ENCODE measurements at regions not wholly inside any gene's neighbourhood (a gene's known extent, or its start where the extent isn't known, plus 50 kb on each side); places are given as distances from the start of the nearest gene placed in this dataset.

DNA sequence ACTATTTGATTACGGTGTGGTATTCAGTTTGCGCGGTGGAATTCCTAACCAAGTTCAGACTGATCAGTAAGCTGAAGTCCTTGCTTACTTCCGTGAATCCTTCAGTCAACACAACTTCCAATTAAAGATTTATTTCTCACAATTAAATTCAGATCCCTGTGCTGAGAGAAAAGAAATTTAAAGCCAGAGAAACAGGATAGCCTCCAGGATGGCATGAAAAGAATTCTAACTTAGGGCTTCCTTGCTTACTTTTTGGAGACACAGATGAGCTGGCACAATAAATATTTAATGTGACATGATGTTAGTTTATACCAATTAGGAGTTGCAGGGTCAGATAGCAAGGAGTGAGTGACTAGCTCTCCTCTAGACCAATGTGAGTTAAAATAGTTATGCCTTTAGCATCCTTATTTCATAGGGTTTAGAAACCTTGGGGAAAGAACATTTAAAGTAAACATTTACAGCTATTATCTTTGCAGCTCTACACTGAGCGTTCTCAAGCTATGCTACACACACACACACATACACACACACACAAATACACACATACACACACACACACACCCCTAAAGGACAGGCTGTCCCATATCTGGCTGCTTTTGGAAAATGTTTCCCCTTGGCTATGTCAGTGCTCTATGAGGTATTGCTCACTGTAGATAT, 151.0 kb downstream of the TRIB2 start:
- no peaks in the 10 kb centered on the region for H3K4me1 ChIP-seq (ENCODE audit: insufficient read depth, low read length)
- TF ChIP-seq, protein P1, sequence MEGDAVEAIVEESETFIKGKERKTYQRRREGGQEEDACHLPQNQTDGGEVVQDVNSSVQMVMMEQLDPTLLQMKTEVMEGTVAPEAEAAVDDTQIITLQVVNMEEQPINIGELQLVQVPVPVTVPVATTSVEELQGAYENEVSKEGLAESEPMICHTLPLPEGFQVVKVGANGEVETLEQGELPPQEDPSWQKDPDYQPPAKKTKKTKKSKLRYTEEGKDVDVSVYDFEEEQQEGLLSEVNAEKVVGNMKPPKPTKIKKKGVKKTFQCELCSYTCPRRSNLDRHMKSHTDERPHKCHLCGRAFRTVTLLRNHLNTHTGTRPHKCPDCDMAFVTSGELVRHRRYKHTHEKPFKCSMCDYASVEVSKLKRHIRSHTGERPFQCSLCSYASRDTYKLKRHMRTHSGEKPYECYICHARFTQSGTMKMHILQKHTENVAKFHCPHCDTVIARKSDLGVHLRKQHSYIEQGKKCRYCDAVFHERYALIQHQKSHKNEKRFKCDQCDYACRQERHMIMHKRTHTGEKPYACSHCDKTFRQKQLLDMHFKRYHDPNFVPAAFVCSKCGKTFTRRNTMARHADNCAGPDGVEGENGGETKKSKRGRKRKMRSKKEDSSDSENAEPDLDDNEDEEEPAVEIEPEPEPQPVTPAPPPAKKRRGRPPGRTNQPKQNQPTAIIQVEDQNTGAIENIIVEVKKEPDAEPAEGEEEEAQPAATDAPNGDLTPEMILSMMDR (IDR thresholded peaks at IDR 0.05; ENCODE audit: extremely low read depth, low read depth, low read length) = no peak

DNA sequence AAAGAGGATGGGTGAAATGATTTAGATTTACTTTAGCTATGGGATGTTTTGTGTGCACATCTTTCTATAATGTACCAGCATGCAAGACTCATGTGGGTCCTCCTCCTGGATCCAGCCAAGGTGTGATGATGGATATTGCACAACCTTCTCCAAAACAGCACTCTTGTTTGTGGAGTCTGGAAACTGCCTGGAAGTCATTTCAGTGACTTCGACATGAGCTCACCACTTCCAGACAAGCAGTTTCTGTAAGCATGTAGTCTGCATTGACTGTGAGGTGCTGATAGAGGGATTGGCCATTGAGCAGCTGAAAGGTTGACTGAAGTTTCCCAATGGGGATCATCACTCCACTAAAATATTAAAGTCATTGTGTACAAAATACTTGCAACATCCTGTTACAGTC, 154.0 kb downstream of the TRIB2 start:
- no peak overlapping the region for H3K27ac ChIP-seq (ENCODE audit: low read depth, low read length)
- no peak for DNase-seq (ENCODE audit: insufficient read length, low spot score, missing footprints)
- no peaks in the 10 kb centered on the region for H3K4me1 ChIP-seq (ENCODE audit: insufficient read depth, low read length)
- TF ChIP-seq, protein P1 (IDR thresholded peaks at IDR 0.05; ENCODE audit: extremely low read depth, low read depth, low read length) = no peak
- H2AFZ ChIP-seq (ENCODE audit: low read length) = no peak overlapping the region
- no peaks in the 10 kb centered on the region for H3K36me3 ChIP-seq (ENCODE audit: insufficient read depth, low read length)
- no peaks in the 10 kb centered on the region for H3K9me3 ChIP-seq (ENCODE audit: low read depth, low read length)
- no peak overlapping the region for H3K4me3 ChIP-seq (ENCODE audit: insufficient read depth, low read length)
- H4K20me1 ChIP-seq (ENCODE audit: insufficient read depth, low read length) = no peaks in the 10 kb centered on the region
- no peak overlapping the region for H3K4me2 ChIP-seq (ENCODE audit: insufficient read depth, low read length)
- no peaks in the 10 kb centered on the region for H3K79me2 ChIP-seq (ENCODE audit: insufficient read depth, low read length)
- no peaks in the 10 kb centered on the region for H3K27me3 ChIP-seq (ENCODE audit: insufficient read depth, low read length)

More for the DNA sequence above, 151.0 kb downstream of the TRIB2 start:
- H3K4me2 ChIP-seq (ENCODE audit: insufficient read depth, low read length) = no peak overlapping the region
- no peak overlapping the region for H3K4me3 ChIP-seq (ENCODE audit: insufficient read depth, low read length)
- H3K36me3 ChIP-seq (ENCODE audit: insufficient read depth, low read length) = no peaks in the 10 kb centered on the region
- no peaks in the 10 kb centered on the region for H3K27me3 ChIP-seq (ENCODE audit: insufficient read depth, low read length)
- no peaks in the 10 kb centered on the region for H4K20me1 ChIP-seq (ENCODE audit: insufficient read depth, low read length)
- DNase-seq (ENCODE audit: insufficient read length, low spot score, missing footprints) = no peak
- H2AFZ ChIP-seq (ENCODE audit: low read length) = peak overlapping the region; percentile 38
- peaks cover 5% of the 10 kb centered on the region for H3K9me3 ChIP-seq (ENCODE audit: low read depth, low read length)
- H3K27ac ChIP-seq (ENCODE audit: low read depth, low read length) = no peak overlapping the region
- H3K79me2 ChIP-seq (ENCODE audit: insufficient read depth, low read length) = no peaks in the 10 kb centered on the region

DNA sequence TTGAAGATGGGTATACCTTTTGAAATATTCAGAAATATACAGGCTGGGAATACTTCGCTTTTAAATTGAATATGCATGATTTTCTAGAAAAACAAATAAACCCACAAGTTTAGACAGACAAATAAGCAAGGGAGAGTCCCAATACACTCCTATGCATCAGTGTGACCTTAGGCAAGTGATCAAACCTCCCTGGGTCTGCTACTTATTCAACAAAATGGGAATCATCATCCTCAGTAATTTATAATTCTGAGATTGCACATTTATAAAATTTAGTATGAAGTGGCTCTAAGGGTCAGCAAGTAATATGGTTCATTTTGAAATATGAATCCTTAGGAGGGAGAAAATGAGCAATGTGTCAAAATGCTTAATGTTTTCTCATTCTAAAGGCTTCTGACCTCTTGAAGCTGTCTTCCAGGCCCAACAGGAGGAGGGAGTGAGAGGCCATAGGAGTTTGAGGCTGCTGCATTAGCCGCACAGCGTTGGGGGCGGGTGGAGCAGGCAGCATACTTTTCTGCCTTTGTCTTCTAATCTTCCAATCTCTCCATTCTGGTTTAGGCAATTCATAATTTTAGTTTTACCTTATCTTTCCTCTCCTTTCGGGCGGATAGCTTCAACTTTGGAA, 155.1 kb downstream of the TRIB2 start:
- Histone ChIP-seq H3K4me1 (ENCODE audit: insufficient read depth, low read length) (no peaks in the 10 kb centered on the region), H3K4me2 (ENCODE audit: insufficient read depth, low read length) (no peak overlapping the region), H3K4me3 (ENCODE audit: insufficient read depth, low read length) (no peak overlapping the region), H3K27me3 (ENCODE audit: insufficient read depth, low read length) (no peaks in the 10 kb centered on the region), H3K27ac (ENCODE audit: low read depth, low read length) (no peak overlapping the region), H4K20me1 (ENCODE audit: insufficient read depth, low read length) (no peaks in the 10 kb centered on the region), H3K9me3 (ENCODE audit: low read depth, low read length) (no peaks in the 10 kb centered on the region), H3K36me3 (ENCODE audit: insufficient read depth, low read length) (no peaks in the 10 kb centered on the region), H2AFZ (ENCODE audit: low read length) (no peak overlapping the region), H3K79me2 (ENCODE audit: insufficient read depth, low read length) (no peaks in the 10 kb centered on the region)
- TF ChIP-seq, protein P1 (IDR thresholded peaks at IDR 0.05; ENCODE audit: extremely low read depth, low read depth, low read length) = no peak
- no peak for DNase-seq (ENCODE audit: insufficient read length, low spot score, missing footprints)

DNA sequence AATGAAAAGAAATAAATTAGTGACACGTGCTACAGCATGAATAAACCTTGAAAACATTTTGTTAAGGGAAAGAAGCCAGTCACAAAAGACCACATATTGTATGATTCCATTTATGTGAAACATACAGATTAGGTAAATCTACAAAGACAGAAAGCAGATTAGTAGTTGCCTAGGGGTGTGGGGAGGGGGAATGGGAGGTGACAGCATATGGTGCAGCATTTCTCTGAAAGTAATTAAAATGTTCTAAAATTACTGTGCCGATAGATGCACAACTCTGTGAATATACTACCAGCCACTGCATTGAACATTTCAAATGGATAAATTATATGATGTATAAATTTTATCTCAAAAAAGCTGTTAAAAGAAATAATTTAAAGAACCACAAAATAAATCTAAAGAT, 161.0 kb downstream of the TRIB2 start:
- H3K27me3 ChIP-seq (ENCODE audit: insufficient read depth, low read length) = no peaks in the 10 kb centered on the region
- no peak overlapping the region for H3K4me3 ChIP-seq (ENCODE audit: insufficient read depth, low read length)
- TF ChIP-seq, protein P1 (IDR thresholded peaks at IDR 0.05; ENCODE audit: extremely low read depth, low read depth, low read length) = no peak
- no peak for DNase-seq (ENCODE audit: insufficient read length, low spot score, missing footprints)
- H3K9me3 ChIP-seq (ENCODE audit: low read depth, low read length) = no peaks in the 10 kb centered on the region
- H3K36me3 ChIP-seq (ENCODE audit: insufficient read depth, low read length) = no peaks in the 10 kb centered on the region
- H3K27ac ChIP-seq (ENCODE audit: low read depth, low read length) = no peak overlapping the region
- H4K20me1 ChIP-seq (ENCODE audit: insufficient read depth, low read length) = no peaks in the 10 kb centered on the region
- H2AFZ ChIP-seq (ENCODE audit: low read length) = no peak overlapping the region
- no peaks in the 10 kb centered on the region for H3K79me2 ChIP-seq (ENCODE audit: insufficient read depth, low read length)
- H3K4me2 ChIP-seq (ENCODE audit: insufficient read depth, low read length) = no peak overlapping the region
- H3K4me1 ChIP-seq (ENCODE audit: insufficient read depth, low read length) = no peaks in the 10 kb centered on the region
